Body of pancreas (tissue), 4 donors: ENCODE measurements at regions not wholly inside any gene's neighbourhood (a gene's known extent, or its start where the extent isn't known, plus 50 kb on each side); places are given as distances from the start of the nearest gene placed in this dataset.

Source experiments
- POLR2A ChIP-seq, 3 donors: fragments of 450-650 bp; IDR thresholded peaks; one replicate each; pipeline ENCODE4 v1.6.1; 2016; ENCODE audit warnings: antibody characterized with exemption in 3 of 3, mild to moderate bottlenecking in 2 of 3
- TF ChIP-seq, protein P1 (sequence below), 7 experiments: fragments of 450-650 bp in 4 of 7; fragments of 200-600 bp in 3 of 7; sonication (generic) in 3 of 7; IDR thresholded peaks; one replicate each; pipeline ENCODE4 v1.5.1; 2016 to 2019; ENCODE audit warnings: antibody characterized with exemption in 7 of 7

DNA sequence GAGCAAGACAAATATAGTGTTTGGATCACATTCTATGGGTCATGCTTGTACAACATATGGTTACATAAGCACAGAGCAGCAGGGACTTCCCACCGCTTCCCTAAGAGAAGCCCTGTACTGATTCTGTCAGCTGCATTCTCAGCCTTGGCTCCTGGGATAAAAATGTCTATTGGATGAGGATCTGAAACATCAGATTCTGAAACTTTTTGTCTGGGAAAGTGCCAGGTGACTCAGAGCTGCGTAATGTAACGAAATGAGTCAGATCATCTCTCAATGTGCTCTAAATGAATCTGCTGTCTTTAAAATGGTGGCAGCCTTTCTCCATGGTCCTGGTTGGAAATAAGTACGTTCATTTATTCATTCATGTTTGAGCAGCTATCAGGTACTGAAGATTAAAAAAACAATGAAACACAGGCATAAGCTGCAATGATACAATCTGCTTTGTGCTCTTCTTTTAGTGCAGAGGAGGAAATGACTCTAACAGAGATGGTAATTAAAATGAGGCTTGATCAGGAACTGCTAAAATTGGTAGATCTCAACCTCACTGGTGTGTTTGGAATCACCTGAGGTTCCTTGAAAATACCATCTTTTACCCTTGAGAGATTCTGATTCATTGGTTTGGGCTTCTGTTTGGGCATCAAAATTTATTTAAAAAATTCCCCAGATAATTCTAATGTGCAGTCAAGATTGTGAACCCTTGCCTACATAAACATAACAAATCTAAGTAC, 99.1 kb upstream of the NAP1L1 start:
- TF ChIP-seq, protein P1, sequence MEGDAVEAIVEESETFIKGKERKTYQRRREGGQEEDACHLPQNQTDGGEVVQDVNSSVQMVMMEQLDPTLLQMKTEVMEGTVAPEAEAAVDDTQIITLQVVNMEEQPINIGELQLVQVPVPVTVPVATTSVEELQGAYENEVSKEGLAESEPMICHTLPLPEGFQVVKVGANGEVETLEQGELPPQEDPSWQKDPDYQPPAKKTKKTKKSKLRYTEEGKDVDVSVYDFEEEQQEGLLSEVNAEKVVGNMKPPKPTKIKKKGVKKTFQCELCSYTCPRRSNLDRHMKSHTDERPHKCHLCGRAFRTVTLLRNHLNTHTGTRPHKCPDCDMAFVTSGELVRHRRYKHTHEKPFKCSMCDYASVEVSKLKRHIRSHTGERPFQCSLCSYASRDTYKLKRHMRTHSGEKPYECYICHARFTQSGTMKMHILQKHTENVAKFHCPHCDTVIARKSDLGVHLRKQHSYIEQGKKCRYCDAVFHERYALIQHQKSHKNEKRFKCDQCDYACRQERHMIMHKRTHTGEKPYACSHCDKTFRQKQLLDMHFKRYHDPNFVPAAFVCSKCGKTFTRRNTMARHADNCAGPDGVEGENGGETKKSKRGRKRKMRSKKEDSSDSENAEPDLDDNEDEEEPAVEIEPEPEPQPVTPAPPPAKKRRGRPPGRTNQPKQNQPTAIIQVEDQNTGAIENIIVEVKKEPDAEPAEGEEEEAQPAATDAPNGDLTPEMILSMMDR (IDR thresholded peaks at IDR 0.05), result no peak
- TF ChIP-seq POLR2A (IDR thresholded peaks at IDR 0.05), result no peak
